ENCODE measurements at regions not wholly inside any gene's neighbourhood (a gene's known extent, or its start where the extent isn't known, plus 50 kb on each side); places are given as distances from the start of the nearest gene placed in this dataset.

DNA sequence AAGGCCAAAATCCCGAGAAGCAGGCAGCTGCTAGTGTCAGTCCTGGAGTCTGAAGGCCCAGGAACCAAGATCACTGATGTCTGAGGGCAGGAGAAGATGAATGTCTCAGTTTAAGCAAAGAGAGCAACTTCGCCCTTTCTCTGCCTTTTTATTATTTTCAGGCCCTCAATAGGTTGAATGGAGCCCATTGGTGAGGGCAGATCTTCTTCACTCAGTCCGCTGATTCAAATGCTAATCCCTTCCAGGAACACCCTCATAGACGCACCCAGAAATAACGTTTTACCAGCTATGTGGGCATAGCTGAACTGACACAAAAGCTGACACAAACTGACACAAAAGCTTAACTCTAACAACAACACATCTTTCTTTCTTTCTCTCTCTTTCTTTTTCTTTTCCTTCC, 78.0 kb upstream of the KCNJ3 start:
- TF ChIP-seq, protein P1, sequence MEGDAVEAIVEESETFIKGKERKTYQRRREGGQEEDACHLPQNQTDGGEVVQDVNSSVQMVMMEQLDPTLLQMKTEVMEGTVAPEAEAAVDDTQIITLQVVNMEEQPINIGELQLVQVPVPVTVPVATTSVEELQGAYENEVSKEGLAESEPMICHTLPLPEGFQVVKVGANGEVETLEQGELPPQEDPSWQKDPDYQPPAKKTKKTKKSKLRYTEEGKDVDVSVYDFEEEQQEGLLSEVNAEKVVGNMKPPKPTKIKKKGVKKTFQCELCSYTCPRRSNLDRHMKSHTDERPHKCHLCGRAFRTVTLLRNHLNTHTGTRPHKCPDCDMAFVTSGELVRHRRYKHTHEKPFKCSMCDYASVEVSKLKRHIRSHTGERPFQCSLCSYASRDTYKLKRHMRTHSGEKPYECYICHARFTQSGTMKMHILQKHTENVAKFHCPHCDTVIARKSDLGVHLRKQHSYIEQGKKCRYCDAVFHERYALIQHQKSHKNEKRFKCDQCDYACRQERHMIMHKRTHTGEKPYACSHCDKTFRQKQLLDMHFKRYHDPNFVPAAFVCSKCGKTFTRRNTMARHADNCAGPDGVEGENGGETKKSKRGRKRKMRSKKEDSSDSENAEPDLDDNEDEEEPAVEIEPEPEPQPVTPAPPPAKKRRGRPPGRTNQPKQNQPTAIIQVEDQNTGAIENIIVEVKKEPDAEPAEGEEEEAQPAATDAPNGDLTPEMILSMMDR (conservative IDR thresholded peaks at IDR 0.05; ENCODE audit: low read length), result no peak
- no peak for TF ChIP-seq EZH2phosphoT487 (IDR thresholded peaks at IDR 0.05; ENCODE audit: borderline replicate concordance, low read depth, low read length)
